Keratinocyte (primary cell): ENCODE measurements at regions not wholly inside any gene's neighbourhood (a gene's known extent, or its start where the extent isn't known, plus 50 kb on each side); places are given as distances from the start of the nearest gene placed in this dataset.

ENCODE experiments used
- DNase-seq: peaks from one replicate; pipeline ENCODE4 v3.0.0-alpha.2; 2011; ENCODE audit warnings: low read depth, missing footprints, low spot score
- FAIRE-seq: peaks from 2 replicates; lab custom pipeline; 2011; peaks lifted over from hg19 to GRCh38; lab: Jason Lieb, UNC
- H2AFZ ChIP-seq: 2 replicates; pipeline ENCODE4 v1.6.0; 2012; ENCODE audit warnings: low read length, control low read depth, inconsistent platforms; ENCODE audit not compliant: control insufficient read depth
- H3K27ac ChIP-seq: 2 replicates; pipeline ENCODE4 v1.5.1; 2011; ENCODE audit warnings: low read length; ENCODE audit not compliant: control insufficient read depth, insufficient read depth
- H3K27me3 ChIP-seq: 3 replicates; pipeline ENCODE4 v1.6.0; 2011; ENCODE audit warnings: low read length; ENCODE audit not compliant: control insufficient read depth, insufficient read depth; ENCODE audit errors: extremely low read depth
- H3K36me3 ChIP-seq, 2 experiments: 2 replicates in 1 of 2; 3 replicates in 1 of 2; pipeline ENCODE4 v1.5.1; 2011; ENCODE audit warnings: low read length in 2 of 2, mild to moderate bottlenecking in 1 of 2; ENCODE audit not compliant: control insufficient read depth in 2 of 2, insufficient read depth in 2 of 2; ENCODE audit errors: extremely low read depth in 1 of 2
- H3K4me1 ChIP-seq: 3 replicates; pipeline ENCODE4 v1.5.1; 2011; ENCODE audit warnings: low read length; ENCODE audit not compliant: control insufficient read depth, insufficient read depth; ENCODE audit errors: extremely low read depth
- H3K4me2 ChIP-seq: 3 replicates; pipeline ENCODE4 v1.6.0; 2011; ENCODE audit warnings: low read depth, low read length; ENCODE audit not compliant: control insufficient read depth, insufficient read depth; ENCODE audit errors: extremely low read depth
- H3K4me3 ChIP-seq, 3 experiments: fragments of 200-600 bp in 1 of 3; sonication (generic) in 1 of 3; 2 replicates in 2 of 3; 3 replicates in 1 of 3; pipeline ENCODE4 v1.5.1; 2011 to 2016; ENCODE audit warnings: low read length in 3 of 3, mild to moderate bottlenecking in 3 of 3, control low read depth in 2 of 3, inconsistent platforms in 1 of 3, low read depth in 1 of 3, mixed read lengths in 1 of 3, mixed run types in 1 of 3, moderate library complexity in 1 of 3; ENCODE audit not compliant: control insufficient read depth in 2 of 3, insufficient read depth in 2 of 3; ENCODE audit errors: extremely low read depth in 1 of 3
- H3K79me2 ChIP-seq: 2 replicates; pipeline ENCODE4 v1.6.0; 2012; ENCODE audit warnings: low read length; ENCODE audit not compliant: control insufficient read depth, insufficient read depth
- H3K9ac ChIP-seq: 3 replicates; pipeline ENCODE4 v1.6.0; 2011; ENCODE audit warnings: low read length; ENCODE audit not compliant: control insufficient read depth, insufficient read depth; ENCODE audit errors: extremely low read depth
- H3K9me1 ChIP-seq: 3 replicates; pipeline ENCODE4 v1.6.0; 2011; ENCODE audit warnings: low read length; ENCODE audit not compliant: control insufficient read depth, insufficient read depth; ENCODE audit errors: extremely low read depth
- H3K9me3 ChIP-seq: 2 replicates; pipeline ENCODE4 v1.5.1; 2012; ENCODE audit warnings: low read depth, low read length; ENCODE audit not compliant: control insufficient read depth
- H4K20me1 ChIP-seq: 3 replicates; pipeline ENCODE4 v1.6.0; 2011; ENCODE audit warnings: low read length; ENCODE audit not compliant: control insufficient read depth, insufficient read depth; ENCODE audit errors: extremely low read depth
- CTCF ChIP-seq, 3 experiments: IDR thresholded peaks in 1 of 3; conservative IDR thresholded peaks in 1 of 3; optimal IDR thresholded peaks in 1 of 3; 2 replicates in 2 of 3; 3 replicates in 1 of 3; pipeline versions ENCODE3 to v1.5.1; 2011; ENCODE audit warnings: low read length in 3 of 3, mild to moderate bottlenecking in 3 of 3, moderate library complexity in 2 of 3, control low read depth in 1 of 3, inconsistent platforms in 1 of 3; ENCODE audit not compliant: insufficient read depth in 2 of 3; ENCODE audit errors: extremely low read depth in 1 of 3
- EZH2 ChIP-seq: IDR thresholded peaks from one replicate; pipeline ENCODE4 v1.6.1; 2012; ENCODE audit warnings: inconsistent platforms, mild to moderate bottlenecking, low read length, moderate library complexity
- dilution Hi-C: fragments of 300-500 bp; cut with MboI; formaldehyde crosslinking; loops from one replicate; pipeline ENCODE4 v1.7.0; 2020; ENCODE audit warnings: low sequenced_read_pairs; ENCODE audit not compliant: extremely low pct_ligation_motif_present

- Histone ChIP-seq H3K9me1 (no peaks in the 10 kb centered on the region), H3K4me3 (no peak overlapping the region), H2AFZ (no peak overlapping the region), H4K20me1 (no peaks in the 10 kb centered on the region), H3K9ac (no peak overlapping the region), H3K27ac (no peak overlapping the region), H3K79me2 (no peaks in the 10 kb centered on the region), H3K27me3 (no peaks in the 10 kb centered on the region), H3K4me2 (no peak overlapping the region), H3K36me3 (no peaks in the 10 kb centered on the region), H3K9me3 (no peaks in the 10 kb centered on the region), H3K4me1 (no peaks in the 10 kb centered on the region)
- FAIRE-seq = no peak
- dilution Hi-C loops = no loop called here
- TF ChIP-seq CTCF (optimal IDR thresholded peaks at IDR 0.05 in 1 of 3, IDR thresholded peaks at IDR 0.05 in 1 of 3, conservative IDR thresholded peaks at IDR 0.05 in 1 of 3; ENCODE audit: extremely low read depth in 1 of 3, insufficient read depth in 2 of 3, low read length in 3 of 3) (no peak), EZH2 (no peak)
- no peak for DNase-seq
These were observed 340.8 kb downstream of the KLF12 start for GRCh38 chr13:73793361-73793760.

GRCh38 chr13:73792796-73793195 is 341.4 kb downstream of the KLF12 start:
- no peaks in the 10 kb centered on the region for H3K36me3 ChIP-seq
- H3K79me2 ChIP-seq = no peaks in the 10 kb centered on the region
- no peak for DNase-seq
- no peak overlapping the region for H3K4me2 ChIP-seq
- no peak overlapping the region for H3K27ac ChIP-seq
- no peaks in the 10 kb centered on the region for H4K20me1 ChIP-seq
- H3K9me3 ChIP-seq = no peaks in the 10 kb centered on the region
- H3K9me1 ChIP-seq = no peaks in the 10 kb centered on the region
- H3K27me3 ChIP-seq = no peaks in the 10 kb centered on the region
- no peak overlapping the region for H3K4me3 ChIP-seq
- no peak overlapping the region for H2AFZ ChIP-seq
- H3K4me1 ChIP-seq = no peaks in the 10 kb centered on the region
- no peak for FAIRE-seq
- dilution Hi-C loops = no loop called here
- TF ChIP-seq EZH2 (no peak), CTCF (optimal IDR thresholded peaks at IDR 0.05 in 1 of 3, IDR thresholded peaks at IDR 0.05 in 1 of 3, conservative IDR thresholded peaks at IDR 0.05 in 1 of 3; ENCODE audit: extremely low read depth in 1 of 3, insufficient read depth in 2 of 3, low read length in 3 of 3) (no peak)
- no peak overlapping the region for H3K9ac ChIP-seq
